Caco-2 (cell line): ENCODE measurements at regions not wholly inside any gene's neighbourhood (a gene's known extent, or its start where the extent isn't known, plus 50 kb on each side); places are given as distances from the start of the nearest gene placed in this dataset.

ENCODE experiments used
- BruUV-seq: library from RNA; stranded (reverse); fragments of 400-500 nt; replicated peaks from 2 replicates; lab custom pipeline; 2021; lab: Mats Ljungman, UMichigan
- CTCF ChIA-PET: fragments of 300-600 bp; sonication (Branson Sonifier 250); formaldehyde crosslinking; loops from one replicate; lab custom pipeline; 2022; ENCODE audit warnings: antibody characterized with exemption; lab: Charles Lee
- POLR2A ChIA-PET: fragments of 300-600 bp; sonication (Branson Sonifier 250); formaldehyde crosslinking; loops from one replicate; lab custom pipeline; 2022; ENCODE audit warnings: antibody characterized with exemption; lab: Charles Lee
- DNase-seq, 2 experiments: peaks; one replicate each; pipeline versions ENCODE4 v3.0.0 to v3.0.0-alpha.2; 2020 to 2022
- H3K27me3 ChIP-seq: replicated peaks from 2 replicates; pipeline ENCODE4 v1.6.0; 2011; ENCODE audit warnings: low read length; ENCODE audit not compliant: control insufficient read depth, insufficient read depth
- H3K36me3 ChIP-seq: 2 replicates; pipeline ENCODE4 v1.5.1; 2011; ENCODE audit warnings: low read length; ENCODE audit not compliant: control insufficient read depth, insufficient read depth
- H3K4me1 ChIP-seq: fragments of 250-450 bp; sonication (Bioruptor Pico); 2 replicates; pipeline ENCODE4 v1.5.1; 2020; ENCODE audit warnings: mild to moderate bottlenecking
- H3K4me3 ChIP-seq: 2 replicates; pipeline ENCODE4 v1.5.1; 2011; ENCODE audit warnings: low read depth, mild to moderate bottlenecking, control low read depth, low read length
- H3K9me3 ChIP-seq: fragments of 250-450 bp; sonication (Bioruptor Pico); 2 replicates; pipeline ENCODE4 v1.5.1; 2020; ENCODE audit warnings: mild to moderate bottlenecking, moderate library complexity
- H3K27ac Mint-ChIP-seq: one replicate; pipeline ENCODE4 v1.8.0; 2022; ENCODE audit warnings: mixed read lengths; ENCODE audit not compliant: unreplicated experiment
- H3K27me3 Mint-ChIP-seq: one replicate; pipeline ENCODE4 v1.8.0; 2022; ENCODE audit warnings: mixed read lengths; ENCODE audit not compliant: insufficient read depth, unreplicated experiment
- H3K36me3 Mint-ChIP-seq: one replicate; pipeline ENCODE4 v1.8.0; 2022; ENCODE audit warnings: mild to moderate bottlenecking, mixed read lengths; ENCODE audit not compliant: insufficient read depth, unreplicated experiment
- H3K4me1 Mint-ChIP-seq: one replicate; pipeline ENCODE4 v1.8.0; 2022; ENCODE audit warnings: low read depth, mixed read lengths; ENCODE audit not compliant: unreplicated experiment
- H3K4me3 Mint-ChIP-seq: one replicate; pipeline ENCODE4 v1.8.0; 2022; ENCODE audit warnings: mild to moderate bottlenecking, moderate library complexity, mixed read lengths; ENCODE audit not compliant: unreplicated experiment
- H3K9me3 Mint-ChIP-seq: one replicate; pipeline ENCODE4 v1.8.0; 2022; ENCODE audit warnings: mixed read lengths; ENCODE audit not compliant: unreplicated experiment
- intact Hi-C: fragments of 100-400 bp; cut with micrococcal nuclease; formaldehyde crosslinking; loops from one replicate; pipeline ENCODE4 v1.10.0; 2022; ENCODE audit not compliant: unreplicated experiment
- TF ChIP-seq, protein P1 (sequence below), 2 experiments: fragments of 200-600 bp in 1 of 2; IDR thresholded peaks; 1 replicate in 1 of 2; 2 replicates in 1 of 2; pipeline versions ENCODE4 v1.5.1 to v1.8.0; 2011 to 2022; ENCODE audit warnings: antibody characterized with exemption in 1 of 2, control low read depth in 1 of 2, inconsistent platforms in 1 of 2, low read depth in 1 of 2, low read length in 1 of 2, mild to moderate bottlenecking in 1 of 2, moderate library complexity in 1 of 2; ENCODE audit not compliant: insufficient read depth in 1 of 2, severe bottlenecking in 1 of 2, unreplicated experiment in 1 of 2

DNA sequence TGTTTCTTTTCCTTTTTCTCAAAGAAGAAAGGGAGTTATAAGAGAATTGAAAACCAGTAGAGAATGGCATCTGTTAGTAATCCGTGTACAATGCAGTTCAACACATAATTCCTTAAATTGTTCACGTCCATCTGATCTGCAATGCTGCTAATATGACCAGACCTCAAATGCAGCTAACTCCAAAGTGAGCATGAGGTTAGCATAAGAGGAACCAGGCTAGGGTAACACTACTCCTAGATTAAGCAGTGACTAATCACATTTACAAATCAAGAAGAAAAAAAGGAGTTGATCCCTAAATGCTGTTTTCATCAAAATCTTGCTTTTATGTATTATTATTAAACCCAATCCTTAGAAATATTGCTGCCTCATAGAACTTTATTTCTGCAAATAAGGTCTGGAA, 432.7 kb upstream of the ARID1B start:
- no peak overlapping the region for H3K4me3 ChIP-seq
- no peaks in the 10 kb centered on the region for H3K36me3 ChIP-seq
- H3K4me1 ChIP-seq, result no peaks in the 10 kb centered on the region
- intact Hi-C loops, result no loop called here
- POLR2A ChIA-PET, result no interaction called here
- Mint-ChIP-seq H3K9me3 (no peaks in the 10 kb centered on the region), H3K4me3 (no peak overlapping the region), H3K36me3 (no peaks in the 10 kb centered on the region), H3K27ac (no peak overlapping the region), H3K4me1 (no peaks in the 10 kb centered on the region), H3K27me3 (peaks cover 16% of the 10 kb centered on the region)
- TF ChIP-seq, protein P1, sequence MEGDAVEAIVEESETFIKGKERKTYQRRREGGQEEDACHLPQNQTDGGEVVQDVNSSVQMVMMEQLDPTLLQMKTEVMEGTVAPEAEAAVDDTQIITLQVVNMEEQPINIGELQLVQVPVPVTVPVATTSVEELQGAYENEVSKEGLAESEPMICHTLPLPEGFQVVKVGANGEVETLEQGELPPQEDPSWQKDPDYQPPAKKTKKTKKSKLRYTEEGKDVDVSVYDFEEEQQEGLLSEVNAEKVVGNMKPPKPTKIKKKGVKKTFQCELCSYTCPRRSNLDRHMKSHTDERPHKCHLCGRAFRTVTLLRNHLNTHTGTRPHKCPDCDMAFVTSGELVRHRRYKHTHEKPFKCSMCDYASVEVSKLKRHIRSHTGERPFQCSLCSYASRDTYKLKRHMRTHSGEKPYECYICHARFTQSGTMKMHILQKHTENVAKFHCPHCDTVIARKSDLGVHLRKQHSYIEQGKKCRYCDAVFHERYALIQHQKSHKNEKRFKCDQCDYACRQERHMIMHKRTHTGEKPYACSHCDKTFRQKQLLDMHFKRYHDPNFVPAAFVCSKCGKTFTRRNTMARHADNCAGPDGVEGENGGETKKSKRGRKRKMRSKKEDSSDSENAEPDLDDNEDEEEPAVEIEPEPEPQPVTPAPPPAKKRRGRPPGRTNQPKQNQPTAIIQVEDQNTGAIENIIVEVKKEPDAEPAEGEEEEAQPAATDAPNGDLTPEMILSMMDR (IDR thresholded peaks at IDR 0.05; ENCODE audit: insufficient read depth in 1 of 2, low read depth in 1 of 2, low read length in 1 of 2, severe bottlenecking in 1 of 2, unreplicated experiment in 1 of 2), result no peak
- no TSS peak for BruUV-seq
- H3K27me3 ChIP-seq, result no peaks in the 10 kb centered on the region
- DNase-seq, result no peak
- CTCF ChIA-PET, result no interaction called here
- H3K9me3 ChIP-seq, result no peaks in the 10 kb centered on the region

DNA sequence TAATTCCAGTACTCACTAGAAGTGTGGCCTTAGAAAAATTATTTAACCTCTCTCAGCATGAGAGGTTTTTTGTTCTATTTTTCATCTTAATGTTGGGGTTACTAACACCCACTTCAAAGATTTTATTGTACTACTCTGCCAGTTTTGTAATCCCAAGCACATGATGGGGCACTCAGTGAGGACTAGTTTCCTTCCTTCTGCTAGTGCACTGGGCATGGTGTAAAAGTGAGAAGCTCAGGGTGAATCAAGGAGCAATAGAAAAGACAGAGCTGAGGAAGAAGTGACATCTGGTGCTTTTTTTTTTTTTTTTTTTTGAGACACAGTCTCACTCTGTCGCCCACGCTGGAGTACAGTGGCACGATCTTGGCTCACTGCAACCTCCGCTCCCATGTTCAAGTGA, 439.4 kb upstream of the ARID1B start:
- Mint-ChIP-seq H3K4me3 (no peak overlapping the region), H3K9me3 (peaks cover 8% of the 10 kb centered on the region), H3K27ac (no peak overlapping the region), H3K36me3 (no peaks in the 10 kb centered on the region), H3K4me1 (no peaks in the 10 kb centered on the region), H3K27me3 (peaks cover 11% of the 10 kb centered on the region)
- no TSS peak for BruUV-seq
- H3K9me3 ChIP-seq, result 0 out of 2 replicates have a peak, but pooled peaks cover 4% of the 10 kb centered on the region
- intact Hi-C loops, result no loop called here
- CTCF ChIA-PET, result no interaction called here
- DNase-seq, result no peak
- no peaks in the 10 kb centered on the region for H3K36me3 ChIP-seq
- no peak overlapping the region for H3K4me3 ChIP-seq
- H3K4me1 ChIP-seq, result no peaks in the 10 kb centered on the region
- POLR2A ChIA-PET, result no interaction called here
- H3K27me3 ChIP-seq, result no peaks in the 10 kb centered on the region
- TF ChIP-seq, protein P1 (IDR thresholded peaks at IDR 0.05; ENCODE audit: insufficient read depth in 1 of 2, low read depth in 1 of 2, low read length in 1 of 2, severe bottlenecking in 1 of 2, unreplicated experiment in 1 of 2), result no peak

DNA sequence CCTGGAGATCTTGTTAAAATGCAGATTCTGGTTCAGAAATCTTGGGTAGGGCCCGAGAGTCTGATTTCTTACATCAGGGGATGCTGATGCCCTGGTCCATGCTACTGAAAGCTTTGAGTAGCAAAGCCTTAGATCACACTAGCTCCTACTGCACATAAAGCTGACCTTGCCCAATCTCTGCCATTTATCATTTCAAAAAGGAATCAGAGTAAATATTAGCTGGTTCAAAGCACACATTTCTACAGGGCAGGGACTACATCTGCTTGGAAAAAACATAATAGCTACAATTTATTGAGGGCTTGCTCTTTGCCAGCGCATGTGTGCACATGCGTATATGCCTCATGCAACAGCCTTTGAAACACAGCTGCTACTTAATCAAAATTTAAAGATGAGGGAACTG, 440.4 kb upstream of the ARID1B start:
- POLR2A ChIA-PET, result no interaction called here
- intact Hi-C loops, result no loop called here
- H3K4me3 ChIP-seq, result no peak overlapping the region
- Mint-ChIP-seq H3K4me3 (no peak overlapping the region), H3K4me1 (no peaks in the 10 kb centered on the region), H3K9me3 (peaks cover 17% of the 10 kb centered on the region), H3K27ac (no peak overlapping the region), H3K36me3 (no peaks in the 10 kb centered on the region), H3K27me3 (peaks cover 6% of the 10 kb centered on the region)
- no peaks in the 10 kb centered on the region for H3K4me1 ChIP-seq
- H3K9me3 ChIP-seq, result 0 out of 2 replicates have a peak, but pooled peaks cover 4% of the 10 kb centered on the region
- TF ChIP-seq, protein P1 (IDR thresholded peaks at IDR 0.05; ENCODE audit: insufficient read depth in 1 of 2, low read depth in 1 of 2, low read length in 1 of 2, severe bottlenecking in 1 of 2, unreplicated experiment in 1 of 2), result no peak
- no peak for DNase-seq
- no peaks in the 10 kb centered on the region for H3K27me3 ChIP-seq
- no TSS peak for BruUV-seq
- CTCF ChIA-PET, result no interaction called here
- H3K36me3 ChIP-seq, result no peaks in the 10 kb centered on the region
